ENCODE measurements at regions not wholly inside any gene's neighbourhood (a gene's known extent, or its start where the extent isn't known, plus 50 kb on each side); places are given as distances from the start of the nearest gene placed in this dataset.
"Not testable (repeated sequence)": the region's sequence is repeated elsewhere in the genome, so short reads cannot be mapped to it uniquely, and the experiment has no call there.

GRCh38 chr1:174105086-174105485, 54.2 kb upstream of the RABGAP1L start:
- CTCF ChIA-PET: interaction anchor here (1.1 kb wide), 1 partner anchor 47 kb away, joined by 4 read pairs; no protein-coding TSS in a partner anchor
- no peaks in the 10 kb centered on the region for H3K9me3 Mint-ChIP-seq
- H3K27ac Mint-ChIP-seq: no peak overlapping the region
- no peak for DNase-seq
- intact Hi-C loops (cut with micrococcal nuclease): no loop called here
- no peak overlapping the region for H3K4me3 Mint-ChIP-seq
- no peaks in the 10 kb centered on the region for H3K36me3 Mint-ChIP-seq (ENCODE audit: low read depth)
- no peaks in the 10 kb centered on the region for H3K4me1 Mint-ChIP-seq (ENCODE audit: low read depth)
- peaks cover 4% of the 10 kb centered on the region for H3K27me3 Mint-ChIP-seq (ENCODE audit: low read depth)

GRCh38 chr1:174103766-174104165, 55.6 kb upstream of the RABGAP1L start:
- Mint-ChIP-seq H3K4me1 (ENCODE audit: low read depth) (no peaks in the 10 kb centered on the region), H3K4me3 (no peak overlapping the region), H3K27ac (no peak overlapping the region), H3K9me3 (no peaks in the 10 kb centered on the region), H3K27me3 (ENCODE audit: low read depth) (peaks cover 1% of the 10 kb centered on the region), H3K36me3 (ENCODE audit: low read depth) (no peaks in the 10 kb centered on the region)
- CTCF ChIA-PET: interaction anchor here (0.7 to 1.1 kb wide), 4 partner anchors 10 to 46 kb away, joined by 3 to 5 read pairs (median 4); no protein-coding TSS in a partner anchor
- intact Hi-C loops (cut with micrococcal nuclease): no loop called here
- no peak for DNase-seq

- H3K4me3 Mint-ChIP-seq; intact Hi-C loops (cut with micrococcal nuclease); H3K27ac Mint-ChIP-seq; H3K36me3 Mint-ChIP-seq (ENCODE audit: low read depth); H3K9me3 Mint-ChIP-seq; H3K27me3 Mint-ChIP-seq (ENCODE audit: low read depth); DNase-seq; H3K4me1 Mint-ChIP-seq (ENCODE audit: low read depth): not testable (repeated sequence)
- CTCF ChIA-PET: interaction anchor here (0.6 kb wide), 1 partner anchor 687 kb away, joined by 5 read pairs; no protein-coding TSS in a partner anchor
Observed at GRCh38 chr1:174101976-174102375, 57.3 kb upstream of the RABGAP1L start.

- Mint-ChIP-seq H3K4me1 (ENCODE audit: low read depth) (no peaks in the 10 kb centered on the region), H3K4me3 (no peak overlapping the region), H3K27me3 (ENCODE audit: low read depth) (peaks cover 2% of the 10 kb centered on the region), H3K9me3 (no peaks in the 10 kb centered on the region), H3K36me3 (ENCODE audit: low read depth) (no peaks in the 10 kb centered on the region), H3K27ac (no peak overlapping the region)
- DNase-seq: no peak
- intact Hi-C loops (cut with micrococcal nuclease): loop anchor here (10.0 kb wide), 1 partner anchor 647 kb away; no protein-coding TSS in a partner anchor
- CTCF ChIA-PET: interaction anchor here (0.6 kb wide), 1 partner anchor 1130 kb away, joined by 3 read pairs; no protein-coding TSS in a partner anchor
Observed at GRCh38 chr1:174097426-174097825, 61.9 kb upstream of the RABGAP1L start.

GRCh38 chr1:174093789-174094188, 65.5 kb upstream of the RABGAP1L start:
- CTCF ChIA-PET: interaction anchor here (0.6 to 1.7 kb wide), 2 partner anchors 124 to 605 kb away, joined by 3 to 7 read pairs; no protein-coding TSS in a partner anchor
- not testable (repeated sequence) for H3K36me3 Mint-ChIP-seq (ENCODE audit: low read depth); H3K9me3 Mint-ChIP-seq; H3K27me3 Mint-ChIP-seq (ENCODE audit: low read depth); H3K27ac Mint-ChIP-seq; H3K4me3 Mint-ChIP-seq; H3K4me1 Mint-ChIP-seq (ENCODE audit: low read depth)
- DNase-seq: peak; percentile 19
- intact Hi-C loops (cut with micrococcal nuclease): loop anchor here (1.0 to 10.0 kb wide), 2 partner anchors 124 to 651 kb away; no protein-coding TSS in a partner anchor

- intact Hi-C loops (cut with micrococcal nuclease): loop anchor here (10.0 kb wide), 1 partner anchor 654 kb away; no protein-coding TSS in a partner anchor
- Mint-ChIP-seq H3K4me3 (no peak overlapping the region), H3K4me1 (ENCODE audit: low read depth) (no peaks in the 10 kb centered on the region), H3K9me3 (peaks cover 7% of the 10 kb centered on the region), H3K27ac (no peak overlapping the region), H3K36me3 (ENCODE audit: low read depth) (no peaks in the 10 kb centered on the region), H3K27me3 (ENCODE audit: low read depth) (peaks cover 2% of the 10 kb centered on the region)
- no peak for DNase-seq
- CTCF ChIA-PET: no interaction called here
Observed at GRCh38 chr1:174090471-174090870, 68.3 kb upstream of the RC3H1 start.

- H3K9me3 Mint-ChIP-seq: no peaks in the 10 kb centered on the region
- no peaks in the 10 kb centered on the region for H3K36me3 Mint-ChIP-seq (ENCODE audit: low read depth)
- CTCF ChIA-PET: interaction anchor here (1.5 kb wide), 1 partner anchor 13 kb away, joined by 6 read pairs; no protein-coding TSS in a partner anchor
- DNase-seq: no peak
- H3K4me3 Mint-ChIP-seq: no peak overlapping the region
- no peaks in the 10 kb centered on the region for H3K27me3 Mint-ChIP-seq (ENCODE audit: low read depth)
- intact Hi-C loops (cut with micrococcal nuclease): no loop called here
- H3K27ac Mint-ChIP-seq: no peak overlapping the region
- no peaks in the 10 kb centered on the region for H3K4me1 Mint-ChIP-seq (ENCODE audit: low read depth)
Observed at GRCh38 chr1:174080819-174081218, 58.7 kb upstream of the RC3H1 start.

GRCh38 chr1:174079796-174080195, 57.6 kb upstream of the RC3H1 start:
- no peak overlapping the region for H3K27ac Mint-ChIP-seq
- no peak for DNase-seq
- H3K9me3 Mint-ChIP-seq: no peaks in the 10 kb centered on the region
- H3K27me3 Mint-ChIP-seq (ENCODE audit: low read depth): no peaks in the 10 kb centered on the region
- no peaks in the 10 kb centered on the region for H3K36me3 Mint-ChIP-seq (ENCODE audit: low read depth)
- H3K4me1 Mint-ChIP-seq (ENCODE audit: low read depth): no peaks in the 10 kb centered on the region
- H3K4me3 Mint-ChIP-seq: no peak overlapping the region
- intact Hi-C loops (cut with micrococcal nuclease): no loop called here
- CTCF ChIA-PET: interaction anchor here (1.5 kb wide), 1 partner anchor 12 kb away, joined by 6 read pairs; no protein-coding TSS in a partner anchor

- H3K27me3 Mint-ChIP-seq (ENCODE audit: low read depth); DNase-seq; H3K27ac Mint-ChIP-seq; H3K4me1 Mint-ChIP-seq (ENCODE audit: low read depth); intact Hi-C loops (cut with micrococcal nuclease); H3K36me3 Mint-ChIP-seq (ENCODE audit: low read depth); H3K9me3 Mint-ChIP-seq; H3K4me3 Mint-ChIP-seq: not testable (repeated sequence)
- CTCF ChIA-PET: interaction anchor here (0.6 to 1.1 kb wide), 2 partner anchors 105 to 184 kb away, joined by 3 read pairs; no protein-coding TSS in a partner anchor
Observed at GRCh38 chr1:174078916-174079315, 56.8 kb upstream of the RC3H1 start.

GRCh38 chr1:174077749-174078490, 55.8 kb upstream of the RC3H1 start:
- Mint-ChIP-seq H3K27ac (no peak overlapping the region), H3K36me3 (ENCODE audit: low read depth) (no peaks in the 10 kb centered on the region), H3K9me3 (no peaks in the 10 kb centered on the region), H3K4me3 (no peak overlapping the region), H3K4me1 (ENCODE audit: low read depth) (no peaks in the 10 kb centered on the region), H3K27me3 (ENCODE audit: low read depth) (no peaks in the 10 kb centered on the region)
- CTCF ChIA-PET: interaction anchor here (0.5 to 1.1 kb wide), 4 partner anchors 68 to 1444 kb away, joined by 3 read pairs; no protein-coding TSS in a partner anchor
- intact Hi-C loops (cut with micrococcal nuclease): no loop called here
- DNase-seq: no peak

GRCh38 chr1:174075245-174075692, 53.1 kb upstream of the RC3H1 start:
- no peak overlapping the region for H3K27ac Mint-ChIP-seq
- no peaks in the 10 kb centered on the region for H3K27me3 Mint-ChIP-seq (ENCODE audit: low read depth)
- CTCF ChIA-PET: interaction anchor here (0.6 to 0.7 kb wide), 4 partner anchors 54 to 143 kb away, joined by 3 to 5 read pairs (median 4); no protein-coding TSS in a partner anchor
- DNase-seq: no peak
- no peaks in the 10 kb centered on the region for H3K9me3 Mint-ChIP-seq
- H3K36me3 Mint-ChIP-seq (ENCODE audit: low read depth): no peaks in the 10 kb centered on the region
- intact Hi-C loops (cut with micrococcal nuclease): loop anchor here (2.0 kb wide), 1 partner anchor 250 kb away; the partner anchor contains the start of genes CENPL and DARS2
- H3K4me3 Mint-ChIP-seq: no peak overlapping the region
- H3K4me1 Mint-ChIP-seq (ENCODE audit: low read depth): no peaks in the 10 kb centered on the region

- DNase-seq: no peak
- intact Hi-C loops (cut with micrococcal nuclease): loop anchor here (1.0 to 5.0 kb wide), 3 partner anchors 207 to 643 kb away; partner anchors contain the start of genes CENPL, DARS2, GAS5 and ZBTB37
- no peaks in the 10 kb centered on the region for H3K27me3 Mint-ChIP-seq (ENCODE audit: low read depth)
Observed at GRCh38 chr1:174074757-174075156, 52.6 kb upstream of the RC3H1 start.

More at GRCh38 chr1:174074757-174075156, 52.6 kb upstream of the RC3H1 start:
- H3K4me3 Mint-ChIP-seq: no peak overlapping the region
- CTCF ChIA-PET: no interaction called here
- H3K27ac Mint-ChIP-seq: no peak overlapping the region
- H3K4me1 Mint-ChIP-seq (ENCODE audit: low read depth): no peaks in the 10 kb centered on the region
- H3K36me3 Mint-ChIP-seq (ENCODE audit: low read depth): no peaks in the 10 kb centered on the region
- no peaks in the 10 kb centered on the region for H3K9me3 Mint-ChIP-seq

All from activated naive CD4-positive, alpha-beta T cell treated with anti-CD3 and anti-CD28 coated beads for 36 hours (primary cell).